ENCODE measurements at regions not wholly inside any gene's neighbourhood (a gene's known extent, or its start where the extent isn't known, plus 50 kb on each side); places are given as distances from the start of the nearest gene placed in this dataset.

GRCh38 chr4:86487738-86488348 is 106.3 kb upstream of the PTPN13 start:
- Histone ChIP-seq H2AK5ac (ENCODE audit: insufficient read length, low read length) (no peak overlapping the region), H2BK20ac (ENCODE audit: low read depth, low read length, poor library complexity, severe bottlenecking) (no peak overlapping the region), H3K27me3 (ENCODE audit: insufficient read depth, low read length) (no peaks in the 10 kb centered on the region), H3K4me1 (ENCODE audit: insufficient read depth, low read length) (peaks cover 2% of the 10 kb centered on the region; the same call in 1 of the 2 replicates), H4K91ac (ENCODE audit: insufficient read length, low read depth, low read length) (no peak overlapping the region), H2BK15ac (ENCODE audit: low read depth, low read length) (no peak overlapping the region), H3K79me2 (ENCODE audit: insufficient read depth, low read length) (no peaks in the 10 kb centered on the region), H3K56ac (ENCODE audit: insufficient read length, low read depth, low read length) (no peak overlapping the region), H3K23me2 (ENCODE audit: insufficient read length, low read depth, low read length, poor library complexity, severe bottlenecking) (no peaks in the 10 kb centered on the region), H2AFZ (ENCODE audit: low read length) (no peak overlapping the region), H3K9me3 (ENCODE audit: control insufficient read depth, low read depth, low read length) (no peaks in the 10 kb centered on the region), H2BK12ac (ENCODE audit: insufficient read length, low read depth, low read length) (no peak overlapping the region), H2BK120ac (ENCODE audit: low read depth, low read length, poor library complexity, severe bottlenecking) (no peak overlapping the region), H4K5ac (ENCODE audit: insufficient read length, low read depth, low read length) (no peak overlapping the region), H3K18ac (ENCODE audit: insufficient read length, low read depth, low read length) (no peak overlapping the region), H3K14ac (ENCODE audit: insufficient read depth, low read length) (no peak overlapping the region), H2BK5ac (ENCODE audit: insufficient read length, low read length) (no peak overlapping the region), H3T11ph (ENCODE audit: low read length) (no peak overlapping the region), H3K79me1 (ENCODE audit: insufficient read depth, low read depth, low read length, poor library complexity, severe bottlenecking) (no peaks in the 10 kb centered on the region), H3K4ac (ENCODE audit: low read depth, low read length) (no peak overlapping the region), H4K20me1 (ENCODE audit: control insufficient read depth, insufficient read depth, insufficient read length) (no peaks in the 10 kb centered on the region), H3K27ac (ENCODE audit: insufficient read length, low read depth, low read length) (no peak overlapping the region), H4K8ac (replicated peaks; ENCODE audit: insufficient read length, low read depth, low read length) (no peak overlapping the region), H3K9ac (ENCODE audit: extremely low read depth, insufficient read length, low read length) (no peak overlapping the region), H3K4me2 (ENCODE audit: insufficient read depth, insufficient read length, low read length) (no peak overlapping the region), H3K23ac (ENCODE audit: insufficient read length, low read depth, low read length) (no peak overlapping the region)
- DNase-seq = no peak
- Mint-ChIP-seq H3K4me1 (peaks cover 26 to 31% of the 10 kb centered on the region in 2 experiments), H3K4me3 (no peak overlapping the region), H3K27me3 (ENCODE audit: low read depth) (no peaks in the 10 kb centered on the region), H3K36me3 (ENCODE audit: insufficient read depth in 1 of 3, low read depth in 3 of 3) (peaks cover 14 to 31% (median 16%) of the 10 kb centered on the region in 3 experiments), H3K27ac (no peak overlapping the region), H3K9me3 (peaks cover 9 to 13% of the 10 kb centered on the region in 2 experiments)
- TF ChIP-seq, protein P1, sequence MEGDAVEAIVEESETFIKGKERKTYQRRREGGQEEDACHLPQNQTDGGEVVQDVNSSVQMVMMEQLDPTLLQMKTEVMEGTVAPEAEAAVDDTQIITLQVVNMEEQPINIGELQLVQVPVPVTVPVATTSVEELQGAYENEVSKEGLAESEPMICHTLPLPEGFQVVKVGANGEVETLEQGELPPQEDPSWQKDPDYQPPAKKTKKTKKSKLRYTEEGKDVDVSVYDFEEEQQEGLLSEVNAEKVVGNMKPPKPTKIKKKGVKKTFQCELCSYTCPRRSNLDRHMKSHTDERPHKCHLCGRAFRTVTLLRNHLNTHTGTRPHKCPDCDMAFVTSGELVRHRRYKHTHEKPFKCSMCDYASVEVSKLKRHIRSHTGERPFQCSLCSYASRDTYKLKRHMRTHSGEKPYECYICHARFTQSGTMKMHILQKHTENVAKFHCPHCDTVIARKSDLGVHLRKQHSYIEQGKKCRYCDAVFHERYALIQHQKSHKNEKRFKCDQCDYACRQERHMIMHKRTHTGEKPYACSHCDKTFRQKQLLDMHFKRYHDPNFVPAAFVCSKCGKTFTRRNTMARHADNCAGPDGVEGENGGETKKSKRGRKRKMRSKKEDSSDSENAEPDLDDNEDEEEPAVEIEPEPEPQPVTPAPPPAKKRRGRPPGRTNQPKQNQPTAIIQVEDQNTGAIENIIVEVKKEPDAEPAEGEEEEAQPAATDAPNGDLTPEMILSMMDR (conservative IDR thresholded peaks at IDR 0.05) = no peak
- WGBS (ENCODE audit: extremely low coverage, insufficient read length, low lambda C conversion rate) = no CpG with 5 or more reads among the region's 3 CpGs

Data from H9 (cell line).